ENCODE measurements at regions not wholly inside any gene's neighbourhood (a gene's known extent, or its start where the extent isn't known, plus 50 kb on each side); places are given as distances from the start of the nearest gene placed in this dataset.

DNA sequence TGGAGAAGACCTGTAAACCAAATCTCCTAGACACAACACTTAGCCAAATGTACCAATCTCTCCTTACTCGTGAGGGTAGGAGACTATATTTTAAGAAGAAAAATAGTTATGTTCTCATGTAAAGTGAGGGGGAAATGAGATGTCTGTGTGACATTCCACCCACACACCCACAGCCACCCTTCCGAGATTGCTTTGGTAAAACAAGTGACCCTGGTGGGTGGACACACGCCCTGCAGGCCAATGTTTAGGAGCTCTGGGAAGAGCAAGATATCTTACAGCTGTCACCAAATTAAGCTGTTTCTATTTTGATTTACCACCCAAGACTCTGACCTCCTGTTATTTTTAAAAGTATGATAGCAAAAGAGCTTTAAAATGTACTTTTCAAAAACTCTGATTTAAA lies 147.2 kb upstream of the PFKP start:
- in situ Hi-C loops (cut with MboI; ENCODE audit: low sequenced_read_pairs), result no loop called here
- CTCF ChIA-PET, result no interaction called here
- no TSS peak for BruUV-seq (replicated peaks)

More for the DNA sequence above, 147.2 kb upstream of the PFKP start:
- dilution Hi-C loops (cut with HindIII; ENCODE audit: low sequenced_read_pairs, unreplicated experiment), result no loop called here
- POLR2A ChIA-PET (ENCODE audit: unreplicated experiment), result no interaction called here
- Histone ChIP-seq H3K79me1 (ENCODE audit: low read depth in 1 of 2, low read length in 2 of 2) (no peaks in the 10 kb centered on the region), H2BK5ac (ENCODE audit: low read depth, low read length, poor library complexity, severe bottlenecking) (no peak overlapping the region), H3K18ac (ENCODE audit: low read depth, low read length) (no peak overlapping the region), H2AK5ac (ENCODE audit: low read depth, low read length) (no peak overlapping the region), H3K9me3 (ENCODE audit: control insufficient read depth, insufficient read depth, low read length) (no peaks in the 10 kb centered on the region), H2BK15ac (ENCODE audit: low read depth, low read length) (no peak overlapping the region), H2BK120ac (ENCODE audit: low read depth, low read length) (no peak overlapping the region), H3K56ac (ENCODE audit: extremely low read depth, insufficient read depth, low read length) (no peak overlapping the region), H2BK20ac (ENCODE audit: low read depth, low read length) (no peak overlapping the region), H3K23ac (ENCODE audit: low read depth, low read length) (no peak overlapping the region), H3K27me3 (ENCODE audit: control insufficient read depth, insufficient read depth, low read length) (peaks cover 9% of the 10 kb centered on the region), H2AFZ (replicated peaks; ENCODE audit: low read length, poor library complexity) (no peak overlapping the region), H3K4me3 (ENCODE audit: insufficient read depth, low read depth, low read length) (no peak overlapping the region), H3K36me3 (ENCODE audit: control insufficient read depth, insufficient read depth, low read length) (no peaks in the 10 kb centered on the region), H2AK9ac (replicated peaks; ENCODE audit: low read depth, low read length, poor library complexity) (no peak overlapping the region), H3K4me2 (ENCODE audit: low read depth, low read length) (no peak overlapping the region), H4K20me1 (ENCODE audit: insufficient read depth, low read length) (no peaks in the 10 kb centered on the region), H3K9ac (ENCODE audit: low read depth, low read length) (no peak overlapping the region), H4K8ac (ENCODE audit: low read depth in 2 of 2, low read length in 2 of 2) (no peak overlapping the region), H3K4me1 (ENCODE audit: control insufficient read depth, insufficient read depth, low read length) (no peaks in the 10 kb centered on the region), H4K5ac (ENCODE audit: low read depth, low read length) (no peak overlapping the region), H3K9me1 (ENCODE audit: insufficient read depth, low read length) (no peaks in the 10 kb centered on the region), H3K14ac (replicated peaks; ENCODE audit: low read depth, low read length) (no peak overlapping the region), H4K91ac (ENCODE audit: insufficient read depth, low read depth, low read length) (no peak overlapping the region), H3K4ac (ENCODE audit: low read depth, low read length) (no peak overlapping the region), H3K27ac (ENCODE audit: insufficient read depth, low read length) (no peak overlapping the region)
- DNase-seq, result no peak
- no peak for ATAC-seq (ENCODE audit: low read depth)
- intact Hi-C loops (cut with micrococcal nuclease), result loop anchor here (10.0 kb wide), 1 partner anchor 1805 kb away; no protein-coding TSS in a partner anchor
- WGBS, 2 experiments (ENCODE audit: extremely low coverage in 2 of 2, insufficient read length in 1 of 2), result no CpG with 5 or more reads among the region's 3 CpGs
- TF ChIP-seq NFE2L2 (IDR thresholded peaks at IDR 0.05; ENCODE audit: low read depth, low read length) (no peak), RCOR1 (IDR thresholded peaks at IDR 0.05; ENCODE audit: insufficient replicate concordance, low read length) (no peak), BHLHE40 (IDR thresholded peaks at IDR 0.05; ENCODE audit: low read depth, low read length) (no peak), POLR2A (IDR thresholded peaks at IDR 0.05; ENCODE audit: low read depth, low read length) (no peak), SMC3 (IDR thresholded peaks at IDR 0.05; ENCODE audit: low read depth, low read length) (no peak), FOS (IDR thresholded peaks at IDR 0.05; ENCODE audit: low read depth, low read length) (no peak), MAZ (IDR thresholded peaks at IDR 0.05; ENCODE audit: borderline replicate concordance, low read depth, low read length) (no peak)
- TF ChIP-seq, protein P1, sequence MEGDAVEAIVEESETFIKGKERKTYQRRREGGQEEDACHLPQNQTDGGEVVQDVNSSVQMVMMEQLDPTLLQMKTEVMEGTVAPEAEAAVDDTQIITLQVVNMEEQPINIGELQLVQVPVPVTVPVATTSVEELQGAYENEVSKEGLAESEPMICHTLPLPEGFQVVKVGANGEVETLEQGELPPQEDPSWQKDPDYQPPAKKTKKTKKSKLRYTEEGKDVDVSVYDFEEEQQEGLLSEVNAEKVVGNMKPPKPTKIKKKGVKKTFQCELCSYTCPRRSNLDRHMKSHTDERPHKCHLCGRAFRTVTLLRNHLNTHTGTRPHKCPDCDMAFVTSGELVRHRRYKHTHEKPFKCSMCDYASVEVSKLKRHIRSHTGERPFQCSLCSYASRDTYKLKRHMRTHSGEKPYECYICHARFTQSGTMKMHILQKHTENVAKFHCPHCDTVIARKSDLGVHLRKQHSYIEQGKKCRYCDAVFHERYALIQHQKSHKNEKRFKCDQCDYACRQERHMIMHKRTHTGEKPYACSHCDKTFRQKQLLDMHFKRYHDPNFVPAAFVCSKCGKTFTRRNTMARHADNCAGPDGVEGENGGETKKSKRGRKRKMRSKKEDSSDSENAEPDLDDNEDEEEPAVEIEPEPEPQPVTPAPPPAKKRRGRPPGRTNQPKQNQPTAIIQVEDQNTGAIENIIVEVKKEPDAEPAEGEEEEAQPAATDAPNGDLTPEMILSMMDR (conservative IDR thresholded peaks at IDR 0.05; ENCODE audit: low read depth, low read length), result no peak
- TF ChIP-seq, protein P2, sequence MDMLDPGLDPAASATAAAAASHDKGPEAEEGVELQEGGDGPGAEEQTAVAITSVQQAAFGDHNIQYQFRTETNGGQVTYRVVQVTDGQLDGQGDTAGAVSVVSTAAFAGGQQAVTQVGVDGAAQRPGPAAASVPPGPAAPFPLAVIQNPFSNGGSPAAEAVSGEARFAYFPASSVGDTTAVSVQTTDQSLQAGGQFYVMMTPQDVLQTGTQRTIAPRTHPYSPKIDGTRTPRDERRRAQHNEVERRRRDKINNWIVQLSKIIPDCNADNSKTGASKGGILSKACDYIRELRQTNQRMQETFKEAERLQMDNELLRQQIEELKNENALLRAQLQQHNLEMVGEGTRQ (IDR thresholded peaks at IDR 0.05; ENCODE audit: low read depth, low read length), result no peak
